H1 (cell line): ENCODE measurements at regions not wholly inside any gene's neighbourhood (a gene's known extent, or its start where the extent isn't known, plus 50 kb on each side); places are given as distances from the start of the nearest gene placed in this dataset.

Source experiments
- CTCF ChIA-PET: fragments of 300-600 bp; sonication (Branson Sonifier 250); formaldehyde crosslinking; loops from one replicate; lab custom pipeline; 2021; ENCODE audit not compliant: partially characterized antibody; lab: Charles Lee
- POLR2A ChIA-PET: fragments of 300-600 bp; sonication (Branson Sonifier 250); formaldehyde crosslinking; loops from one replicate; lab custom pipeline; 2021; ENCODE audit warnings: inconsistent platforms; ENCODE audit not compliant: partially characterized antibody; lab: Charles Lee
- DNase-seq, 2 experiments: peaks; one replicate each; pipeline versions ENCODE4 v3.0.0 to v3.0.0-alpha.2; 2010 to 2022; ENCODE audit warnings: low spot score in 2 of 2, low read depth in 1 of 2, mixed read lengths in 1 of 2
- FAIRE-seq: peaks from 2 replicates; lab custom pipeline; 2011; peaks lifted over from hg19 to GRCh38; lab: Jason Lieb, UNC
- H2AFZ ChIP-seq: 2 replicates; pipeline ENCODE4 v1.8.1; 2012; ENCODE audit warnings: low read length, inconsistent platforms
- H2AK5ac ChIP-seq: 2 replicates; pipeline ENCODE4 v1.6.1; 2013; ENCODE audit warnings: low read depth, low read length
- H2BK120ac ChIP-seq: replicated peaks from 2 replicates; pipeline ENCODE3; 2013; ENCODE audit warnings: low read depth, low read length, inconsistent platforms
- H2BK12ac ChIP-seq: 2 replicates; pipeline ENCODE4 v1.6.1; 2013; ENCODE audit warnings: low read depth, low read length
- H2BK15ac ChIP-seq: 2 replicates; pipeline ENCODE4 v1.6.1; 2013; ENCODE audit warnings: low read length
- H2BK20ac ChIP-seq: 2 replicates; pipeline ENCODE4 v1.6.1; 2013; ENCODE audit warnings: low read length
- H2BK5ac ChIP-seq: 2 replicates; pipeline ENCODE4 v1.6.1; 2013; ENCODE audit warnings: low read depth, low read length
- H3K14ac ChIP-seq: 2 replicates; pipeline ENCODE4 v1.6.1; 2013; ENCODE audit warnings: inconsistent platforms; ENCODE audit not compliant: insufficient read length
- H3K18ac ChIP-seq: 2 replicates; pipeline ENCODE4 v1.6.1; 2013; ENCODE audit warnings: low read length; ENCODE audit errors: extremely low read depth
- H3K23ac ChIP-seq: 2 replicates; pipeline ENCODE4 v1.6.1; 2013; ENCODE audit warnings: inconsistent platforms; ENCODE audit not compliant: insufficient read length
- H3K23me2 ChIP-seq: 2 replicates; pipeline ENCODE4 v1.6.1; 2013; ENCODE audit warnings: low read depth, low read length
- H3K27ac ChIP-seq: 2 replicates; pipeline ENCODE4 v1.6.1; 2011; ENCODE audit warnings: low read depth, low read length, inconsistent platforms
- H3K27me3 ChIP-seq, 4 experiments: replicated peaks in 1 of 4; 1 replicate in 1 of 4; 2 replicates in 3 of 4; pipeline versions ENCODE4 v1.6.1 to v1.8.1; 2011 to 2013; ENCODE audit warnings: low read length in 3 of 4, mild to moderate bottlenecking in 3 of 4, inconsistent platforms in 2 of 4, mixed read lengths in 2 of 4, moderate library complexity in 1 of 4; ENCODE audit not compliant: control insufficient read depth in 3 of 4, insufficient read depth in 3 of 4; ENCODE audit errors: extremely low read depth in 1 of 4
- H3K36me3 ChIP-seq, 4 experiments: 2 replicates each; pipeline versions ENCODE4 v1.6.1 to v1.8.1; 2011 to 2013; ENCODE audit warnings: mild to moderate bottlenecking in 4 of 4, low read length in 3 of 4, moderate library complexity in 2 of 4, control low read depth in 1 of 4, inconsistent platforms in 1 of 4; ENCODE audit not compliant: insufficient read depth in 4 of 4, control insufficient read depth in 2 of 4
- H3K4ac ChIP-seq: replicated peaks from 2 replicates; pipeline ENCODE3; 2013; ENCODE audit warnings: low read length, low read depth, mixed read lengths, inconsistent platforms; ENCODE audit not compliant: insufficient read length
- H3K4me1 ChIP-seq, 4 experiments: replicated peaks in 1 of 4; 1 replicate in 1 of 4; 2 replicates in 3 of 4; pipeline versions ENCODE4 v1.6.1 to v1.8.1; 2011 to 2013; ENCODE audit warnings: low read length in 3 of 4, inconsistent platforms in 2 of 4, mixed read lengths in 1 of 4; ENCODE audit not compliant: insufficient read depth in 4 of 4, control insufficient read depth in 3 of 4
- H3K4me2 ChIP-seq, 2 experiments: 2 replicates each; pipeline versions ENCODE4 v1.6.1 to v1.8.1; 2011 to 2013; ENCODE audit warnings: low read depth in 2 of 2, low read length in 2 of 2, control low read depth in 1 of 2, inconsistent platforms in 1 of 2, mild to moderate bottlenecking in 1 of 2; ENCODE audit not compliant: insufficient read depth in 1 of 2
- H3K4me3 ChIP-seq, 4 experiments: fragments of 200-600, 300-600 bp in 1 of 4; sonication (generic), shearing (Covaris generic), sonication (Bioruptor Twin) in 1 of 4; 2 replicates each; pipeline versions ENCODE4 v1.5.1 to v1.8.1; 2011 to 2016; ENCODE audit warnings: low read length in 4 of 4, low read depth in 3 of 4, control low read depth in 2 of 4, inconsistent platforms in 2 of 4, mild to moderate bottlenecking in 2 of 4, mixed read lengths in 1 of 4, moderate library complexity in 1 of 4; ENCODE audit not compliant: insufficient read depth in 2 of 4; ENCODE audit errors: extremely low read depth in 1 of 4
- H3K56ac ChIP-seq: replicated peaks from 2 replicates; pipeline ENCODE3; 2013; ENCODE audit warnings: low read depth, mild to moderate bottlenecking, mixed read lengths, low read length, inconsistent platforms; ENCODE audit not compliant: insufficient read length
- H3K79me1 ChIP-seq: 2 replicates; pipeline ENCODE4 v1.6.1; 2013; ENCODE audit warnings: low read depth, low read length, control low read depth
- H3K79me2 ChIP-seq, 2 experiments: 2 replicates each; pipeline versions ENCODE4 v1.6.1 to v1.8.1; 2012 to 2013; ENCODE audit warnings: low read length in 2 of 2, mild to moderate bottlenecking in 2 of 2, inconsistent platforms in 1 of 2; ENCODE audit not compliant: insufficient read depth in 2 of 2, control insufficient read depth in 1 of 2
- H3K9ac ChIP-seq, 4 experiments: replicated peaks in 1 of 4; 1 replicate in 1 of 4; 2 replicates in 3 of 4; pipeline versions ENCODE4 v1.6.1 to v1.8.1; 2011 to 2013; ENCODE audit warnings: low read depth in 3 of 4, low read length in 3 of 4, control low read depth in 2 of 4, mild to moderate bottlenecking in 2 of 4, moderate library complexity in 2 of 4, inconsistent platforms in 1 of 4; ENCODE audit errors: extremely low read depth in 1 of 4
- H3K9me3 ChIP-seq, 2 experiments: 2 replicates each; pipeline versions ENCODE4 v1.6.1 to v1.8.1; 2012 to 2013; ENCODE audit warnings: mild to moderate bottlenecking in 2 of 2, moderate library complexity in 2 of 2, control low read depth in 1 of 2, inconsistent platforms in 1 of 2, low read depth in 1 of 2, low read length in 1 of 2, mixed read lengths in 1 of 2; ENCODE audit not compliant: insufficient read depth in 2 of 2
- H4K20me1 ChIP-seq, 2 experiments: replicated peaks in 1 of 2; 2 replicates each; pipeline versions ENCODE3 to v1.8.1; 2011 to 2013; ENCODE audit warnings: inconsistent platforms in 2 of 2, low read length in 2 of 2, mild to moderate bottlenecking in 1 of 2; ENCODE audit not compliant: insufficient read depth in 2 of 2, control insufficient read depth in 1 of 2
- H4K5ac ChIP-seq: 2 replicates; pipeline ENCODE4 v1.6.1; 2013; ENCODE audit warnings: low read length, low read depth, mixed read lengths, inconsistent platforms; ENCODE audit not compliant: insufficient read length
- H4K8ac ChIP-seq: 2 replicates; pipeline ENCODE4 v1.8.0; 2013; ENCODE audit warnings: mild to moderate bottlenecking, moderate library complexity, low read length, inconsistent platforms; ENCODE audit not compliant: insufficient read depth; ENCODE audit errors: extremely low read depth
- H4K91ac ChIP-seq: replicated peaks from 2 replicates; pipeline ENCODE3; 2013; ENCODE audit warnings: low read length, mixed read lengths, inconsistent platforms; ENCODE audit not compliant: insufficient read length
- BACH1 ChIP-seq: IDR thresholded peaks from 2 replicates; pipeline ENCODE4 v1.6.1; 2012; ENCODE audit warnings: low read length, improper control_type of control experiment
- BRCA1 ChIP-seq: IDR thresholded peaks from 2 replicates; pipeline ENCODE4 v1.6.1; 2012; ENCODE audit warnings: low read depth, low read length, improper control_type of control experiment
- CHD2 ChIP-seq: IDR thresholded peaks from 2 replicates; pipeline ENCODE4 v1.6.1; 2012; ENCODE audit warnings: low read length, improper control_type of control experiment
- NANOG ChIP-seq: IDR thresholded peaks from 2 replicates; pipeline ENCODE4 v1.6.1; 2011; ENCODE audit warnings: low read length, low read depth, mild to moderate bottlenecking, inconsistent platforms; ENCODE audit not compliant: insufficient read depth, poor library complexity, severe bottlenecking
- POLR2A ChIP-seq, 2 experiments: IDR thresholded peaks; 1 replicate in 1 of 2; 2 replicates in 1 of 2; pipeline ENCODE4 v1.6.1; 2011; ENCODE audit warnings: low read depth in 2 of 2, low read length in 2 of 2, mild to moderate bottlenecking in 2 of 2; ENCODE audit errors: control extremely low read depth in 1 of 2
- RFX5 ChIP-seq: IDR thresholded peaks from 2 replicates; pipeline ENCODE4 v1.6.1; 2011; ENCODE audit warnings: low read depth, low read length, improper control_type of control experiment, borderline replicate concordance
- RNF2 ChIP-seq: fragments of 200-900, 300-1000 bp; sonication (generic); IDR thresholded peaks from 2 replicates; pipeline ENCODE4 v1.7.1; 2016; ENCODE audit warnings: borderline replicate concordance, low read depth, mild to moderate bottlenecking, antibody characterized with exemption, low read length; ENCODE audit not compliant: poor library complexity, severe bottlenecking; ENCODE audit errors: missing control alignments
- TAF7 ChIP-seq: optimal IDR thresholded peaks from 2 replicates; pipeline ENCODE3; 2011; ENCODE audit warnings: low read depth, mild to moderate bottlenecking, inconsistent platforms, low read length, moderate library complexity, borderline replicate concordance
- TBP ChIP-seq: IDR thresholded peaks from 2 replicates; pipeline ENCODE4 v1.6.1; 2011; ENCODE audit warnings: low read depth, low read length, improper control_type of control experiment
- WGBS, 2 experiments: shearing (Covaris generic) in 1 of 2; methylation state at CpG; one replicate each; pipeline versions ENCODE4 v1.1.6 to v1.1.7; 2013 to 2015; ENCODE audit warnings: low lambda C conversion rate in 2 of 2, mixed read lengths in 2 of 2, inconsistent platforms in 1 of 2, low coverage in 1 of 2, missing lambda C conversion rate in 1 of 2; ENCODE audit not compliant: insufficient replicate concordance in 2 of 2, insufficient coverage in 1 of 2, insufficient read length in 1 of 2; ENCODE audit errors: extremely low coverage in 1 of 2, missing lambda C conversion rate in 1 of 2; 5-methylcytosine and 5-hydroxymethylcytosine counted together
- TF ChIP-seq, protein P1 (sequence below): IDR thresholded peaks from 2 replicates; pipeline ENCODE4 v1.6.1; 2012; ENCODE audit warnings: inconsistent platforms
- TF ChIP-seq, protein P2 (sequence below): IDR thresholded peaks from 2 replicates; pipeline ENCODE4 v1.6.1; 2012; ENCODE audit warnings: low read length, inconsistent platforms

DNA sequence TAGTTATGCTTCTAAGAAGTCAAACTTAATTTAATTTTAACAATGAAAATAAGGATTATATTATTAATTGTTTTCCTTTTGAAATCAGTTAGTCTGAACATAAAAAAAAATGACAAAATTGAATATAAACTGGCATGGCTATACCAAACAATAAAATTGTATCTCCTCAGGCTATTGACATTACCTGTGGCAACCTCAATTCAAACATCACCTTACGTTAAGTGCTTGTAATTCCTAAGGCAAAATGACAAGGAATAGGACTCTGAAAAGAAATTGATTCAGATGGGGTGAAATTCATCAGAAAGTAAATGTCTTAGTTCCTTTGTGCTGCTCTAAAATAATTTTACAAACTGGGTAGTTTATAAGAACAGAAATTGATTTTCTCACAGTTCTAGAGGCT, 89.5 kb downstream of the SLITRK6 start (continued):
- no peak for TF ChIP-seq CHD2

DNA sequence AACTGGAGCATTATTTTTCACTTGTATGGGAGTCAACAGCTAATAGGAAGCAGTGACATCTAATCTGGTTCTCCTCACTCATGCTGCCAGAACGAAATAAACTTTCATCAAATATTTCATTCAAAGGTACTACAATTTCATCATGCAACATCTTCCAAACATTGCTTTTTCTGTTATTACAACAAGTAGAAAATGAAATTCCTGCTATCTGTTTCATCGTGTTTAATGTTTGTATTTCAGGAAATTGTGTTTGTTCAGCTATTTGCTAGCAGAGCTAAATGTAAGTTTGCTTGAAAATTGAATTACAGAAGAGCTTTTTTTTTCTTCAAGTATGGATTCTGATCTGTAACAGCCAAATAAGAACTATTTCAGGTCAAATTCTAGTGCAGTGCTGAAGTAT, 90.1 kb downstream of the SLITRK6 start:
- Histone ChIP-seq H3K9me3 (no peaks in the 10 kb centered on the region), H3K4me3 (no peak overlapping the region), H3K27me3 (no peaks in the 10 kb centered on the region), H3K56ac (no peak overlapping the region), H2BK15ac (no peak overlapping the region), H4K91ac (no peak overlapping the region), H3K36me3 (no peaks in the 10 kb centered on the region), H2BK20ac (no peak overlapping the region), H2BK12ac (no peak overlapping the region), H2AFZ (no peak overlapping the region), H3K27ac (no peak overlapping the region), H3K79me2 (no peaks in the 10 kb centered on the region), H4K8ac (no peak overlapping the region), H3K9ac (no peak overlapping the region), H3K23me2 (no peaks in the 10 kb centered on the region), H3K4ac (no peak overlapping the region), H3K4me2 (no peak overlapping the region), H3K23ac (no peak overlapping the region), H4K5ac (no peak overlapping the region), H3K18ac (no peak overlapping the region), H3K14ac (no peak overlapping the region), H4K20me1 (no peaks in the 10 kb centered on the region), H2BK5ac (no peak overlapping the region), H2AK5ac (no peak overlapping the region), H3K79me1 (no peaks in the 10 kb centered on the region), H2BK120ac (no peak overlapping the region), H3K4me1 (no peaks in the 10 kb centered on the region)
- CTCF ChIA-PET: no interaction called here
- 96% methylated on average over 2 of the region's 2 CpGs; no CpG with 5 or more reads in 1 of the 2 experiments for WGBS, 2 experiments
- DNase-seq (no peak), FAIRE-seq (no peak)
- POLR2A ChIA-PET: no interaction called here
- TF ChIP-seq BRCA1: no peak
- no peak for TF ChIP-seq POLR2A (IDR thresholded peaks at IDR 0.05; ENCODE audit: control extremely low read depth in 1 of 2, low read depth in 2 of 2, low read length in 2 of 2)
- no peak for TF ChIP-seq BACH1
- TF ChIP-seq, protein P1, sequence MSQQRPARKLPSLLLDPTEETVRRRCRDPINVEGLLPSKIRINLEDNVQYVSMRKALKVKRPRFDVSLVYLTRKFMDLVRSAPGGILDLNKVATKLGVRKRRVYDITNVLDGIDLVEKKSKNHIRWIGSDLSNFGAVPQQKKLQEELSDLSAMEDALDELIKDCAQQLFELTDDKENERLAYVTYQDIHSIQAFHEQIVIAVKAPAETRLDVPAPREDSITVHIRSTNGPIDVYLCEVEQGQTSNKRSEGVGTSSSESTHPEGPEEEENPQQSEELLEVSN: no peak
- no peak for TF ChIP-seq RNF2
- TF ChIP-seq, protein P2, sequence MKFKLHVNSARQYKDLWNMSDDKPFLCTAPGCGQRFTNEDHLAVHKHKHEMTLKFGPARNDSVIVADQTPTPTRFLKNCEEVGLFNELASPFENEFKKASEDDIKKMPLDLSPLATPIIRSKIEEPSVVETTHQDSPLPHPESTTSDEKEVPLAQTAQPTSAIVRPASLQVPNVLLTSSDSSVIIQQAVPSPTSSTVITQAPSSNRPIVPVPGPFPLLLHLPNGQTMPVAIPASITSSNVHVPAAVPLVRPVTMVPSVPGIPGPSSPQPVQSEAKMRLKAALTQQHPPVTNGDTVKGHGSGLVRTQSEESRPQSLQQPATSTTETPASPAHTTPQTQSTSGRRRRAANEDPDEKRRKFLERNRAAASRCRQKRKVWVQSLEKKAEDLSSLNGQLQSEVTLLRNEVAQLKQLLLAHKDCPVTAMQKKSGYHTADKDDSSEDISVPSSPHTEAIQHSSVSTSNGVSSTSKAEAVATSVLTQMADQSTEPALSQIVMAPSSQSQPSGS: no peak
- TF ChIP-seq RFX5: no peak
- no peak for TF ChIP-seq TAF7
- TF ChIP-seq NANOG: no peak
- TF ChIP-seq TBP: no peak
